Kidney (tissue), 13 donors: ENCODE measurements at regions not wholly inside any gene's neighbourhood (a gene's known extent, or its start where the extent isn't known, plus 50 kb on each side); places are given as distances from the start of the nearest gene placed in this dataset.

Experiments used
- DNase-seq, 5 donors: peaks; one replicate each; pipeline ENCODE4 v3.0.0-alpha.2; 2013 to 2020
- FAIRE-seq: peaks from 2 replicates; lab custom pipeline; 2012; peaks lifted over from hg19 to GRCh38; lab: Jason Lieb, UNC
- H3K27ac ChIP-seq, 2 donors: one replicate each; pipeline ENCODE4 v1.7.0; 2013; ENCODE audit warnings: low read depth in 2 of 2, low read length in 2 of 2, inconsistent platforms in 1 of 2
- H3K27me3 ChIP-seq: one replicate; pipeline ENCODE4 v1.7.1; 2013; ENCODE audit warnings: low read length, inconsistent platforms; ENCODE audit not compliant: control insufficient read depth, insufficient read depth
- H3K36me3 ChIP-seq, 3 donors: one replicate each; pipeline versions ENCODE4 v1.7.0 to v1.7.1; 2013; ENCODE audit warnings: low read length in 3 of 3, control low read depth in 1 of 3, inconsistent platforms in 1 of 3; ENCODE audit not compliant: insufficient read depth in 3 of 3, control insufficient read depth in 2 of 3
- H3K4me1 ChIP-seq, 3 donors: one replicate each; pipeline versions ENCODE4 v1.7.0 to v1.7.1; 2013; ENCODE audit warnings: low read length in 3 of 3, inconsistent platforms in 1 of 3, low read depth in 1 of 3; ENCODE audit not compliant: control insufficient read depth in 2 of 3, insufficient read depth in 2 of 3
- H3K4me3 ChIP-seq, 3 donors: one replicate each; pipeline versions ENCODE4 v1.7.0 to v1.8.1; 2013; ENCODE audit warnings: low read length in 3 of 3, control low read depth in 1 of 3, inconsistent platforms in 1 of 3
- H3K9ac ChIP-seq, 3 donors: one replicate each; pipeline versions ENCODE4 v1.7.0 to v1.7.1; 2013; ENCODE audit warnings: low read length in 3 of 3, control low read depth in 1 of 3, inconsistent platforms in 1 of 3
- H3K9me3 ChIP-seq, 3 donors: one replicate each; pipeline versions ENCODE4 v1.7.0 to v1.7.1; 2013; ENCODE audit warnings: low read length in 3 of 3, control low read depth in 1 of 3, inconsistent platforms in 1 of 3; ENCODE audit not compliant: control insufficient read depth in 2 of 3, insufficient read depth in 1 of 3
- CTCF ChIP-seq: IDR thresholded peaks from 3 replicates; pipeline ENCODE4 v1.5.1; 2012; ENCODE audit warnings: mild to moderate bottlenecking, moderate library complexity, borderline replicate concordance; ENCODE audit not compliant: insufficient read depth; ENCODE audit errors: extremely low read depth
- intact Hi-C: fragments of 100-400 bp; cut with DNase I; formaldehyde crosslinking; loops from one replicate; pipeline ENCODE4 v1.11.1; 2022
- donor health status: control.
- donor health status: control.
- donor health status: control.
- donor health status: control.
- donor health status: control.
- donor health status: DM: yes; HTN: yes; CAD: no.
- donor health status: Normal renal cell carcinoma (clear cell type).

DNA sequence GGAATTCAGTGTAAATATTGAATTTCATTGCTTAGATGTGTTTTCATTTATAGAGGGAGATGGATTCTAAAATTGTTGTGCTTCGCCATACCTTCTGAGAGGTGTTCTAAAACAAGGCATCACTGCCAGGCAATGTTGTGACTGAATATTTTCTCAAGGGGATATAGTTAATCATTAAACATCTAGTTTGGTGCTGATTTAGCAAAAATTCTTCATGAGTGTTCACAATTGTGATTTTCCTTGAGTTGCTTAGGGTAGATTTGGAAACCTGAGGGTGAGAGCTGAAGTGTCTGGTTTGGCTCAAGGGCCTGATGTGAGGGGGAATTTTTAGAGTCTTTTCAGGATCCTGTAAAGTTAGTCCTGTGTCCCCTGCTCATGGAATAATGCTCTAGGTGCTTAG lies 104.5 kb downstream of the MAT2B start:
- H3K4me1 ChIP-seq: peaks cover 0 to 4% (median 0%) of the 10 kb centered on the region in 3 donors
- no peaks in the 10 kb centered on the region for H3K9me3 ChIP-seq
- H3K36me3 ChIP-seq: no peaks in the 10 kb centered on the region
- no peak overlapping the region for H3K4me3 ChIP-seq
- H3K27ac ChIP-seq: no peak overlapping the region
- no peak for DNase-seq
- no peak for TF ChIP-seq CTCF
- no peak overlapping the region for H3K9ac ChIP-seq
- H3K27me3 ChIP-seq: no peaks in the 10 kb centered on the region
- intact Hi-C loops: no loop called here
- FAIRE-seq: no peak

DNA sequence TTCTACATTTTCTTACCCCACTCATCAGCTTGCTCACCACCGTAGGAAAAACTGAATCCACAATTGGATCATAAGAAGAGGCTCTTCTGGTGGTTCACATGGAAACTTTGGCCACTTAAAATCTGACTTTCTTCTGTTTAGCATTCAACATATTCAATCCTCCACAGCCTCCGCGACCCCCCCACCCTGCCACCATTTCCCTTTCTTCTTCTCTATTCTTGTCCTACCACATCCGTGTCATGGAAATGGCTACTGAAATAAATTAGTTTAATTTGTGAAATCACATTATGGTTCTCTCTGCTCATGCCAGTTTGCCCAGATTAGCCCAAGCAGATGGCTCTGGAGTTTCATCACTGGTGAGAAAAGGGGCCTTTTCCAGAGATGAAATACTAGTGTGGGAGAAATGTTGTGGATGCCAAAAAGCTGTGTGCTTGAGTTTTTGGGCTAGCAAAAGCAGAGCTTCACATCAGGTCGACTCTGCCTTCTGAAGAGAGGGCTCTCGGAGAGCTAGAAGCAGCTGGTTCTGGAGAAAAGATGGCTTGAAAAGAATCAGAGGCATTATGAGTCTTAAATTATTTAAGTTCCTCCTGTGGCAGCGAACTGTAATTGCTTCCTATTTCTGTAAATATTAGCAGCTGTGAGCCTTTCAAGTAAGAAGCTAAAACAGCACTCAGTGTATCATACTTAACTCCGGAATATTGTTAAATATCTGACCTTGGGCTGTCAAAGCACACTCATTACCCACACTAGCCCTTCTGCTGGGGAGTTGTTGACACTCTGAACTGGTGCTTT lies 107.1 kb downstream of the MAT2B start:
- FAIRE-seq: no peak
- H3K27me3 ChIP-seq: no peaks in the 10 kb centered on the region
- no peak overlapping the region for H3K9ac ChIP-seq
- no peak for TF ChIP-seq CTCF
- H3K27ac ChIP-seq: no peak overlapping the region
- no peak overlapping the region for H3K4me3 ChIP-seq
- no peaks in the 10 kb centered on the region for H3K9me3 ChIP-seq
- peaks cover 0 to 4% (median 0%) of the 10 kb centered on the region in 3 donors for H3K4me1 ChIP-seq
- no peak for DNase-seq
- intact Hi-C loops: no loop called here
- H3K36me3 ChIP-seq: no peaks in the 10 kb centered on the region

DNA sequence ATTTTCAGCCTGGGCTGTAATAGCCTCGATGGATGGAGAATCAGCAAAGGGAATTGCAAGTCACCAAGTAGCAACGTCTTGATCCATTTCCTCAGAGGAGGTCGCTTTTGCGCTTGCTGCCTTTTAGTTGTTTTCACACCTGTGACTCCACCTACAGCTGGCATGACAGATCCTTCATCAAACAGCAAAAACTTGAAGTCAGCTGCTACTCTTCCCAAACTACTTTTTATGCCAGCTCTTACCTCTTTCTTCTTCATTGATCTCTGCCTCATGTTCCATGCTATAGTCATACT lies 107.7 kb downstream of the MAT2B start:
- no peak overlapping the region for H3K9ac ChIP-seq
- H3K4me3 ChIP-seq: no peak overlapping the region
- H3K36me3 ChIP-seq: no peaks in the 10 kb centered on the region
- no peaks in the 10 kb centered on the region for H3K27me3 ChIP-seq
- TF ChIP-seq CTCF: no peak
- no peak for DNase-seq
- no peaks in the 10 kb centered on the region for H3K9me3 ChIP-seq
- no peak for FAIRE-seq
- H3K27ac ChIP-seq: no peak overlapping the region
- intact Hi-C loops: no loop called here
- peaks cover 0 to 4% (median 0%) of the 10 kb centered on the region in 3 donors for H3K4me1 ChIP-seq

GRCh38 chr5:163614787-163615186 lies 109.4 kb downstream of the MAT2B start:
- Histone ChIP-seq H3K9ac (no peak overlapping the region), H3K36me3 (no peaks in the 10 kb centered on the region), H3K9me3 (no peaks in the 10 kb centered on the region), H3K27ac (no peak overlapping the region), H3K4me3 (no peak overlapping the region), H3K4me1 (peaks cover 0 to 3% (median 0%) of the 10 kb centered on the region in 3 donors), H3K27me3 (no peaks in the 10 kb centered on the region)
- no peak for TF ChIP-seq CTCF
- intact Hi-C loops: no loop called here
- FAIRE-seq (no peak), DNase-seq (no peak)
